Psoas muscle (tissue), 7 donors: ENCODE measurements at regions not wholly inside any gene's neighbourhood (a gene's known extent, or its start where the extent isn't known, plus 50 kb on each side); places are given as distances from the start of the nearest gene placed in this dataset.
A peak's percentile ranks its signal among the peaks of the same experiment; 100 is the strongest.

Experiments
- ATAC-seq, 4 donors: fragments of 200-7000 bp; cut with Tn5 transposase; one replicate each; pipeline ENCODE4 v1.9.1; 2020; ENCODE audit warnings: moderate library complexity in 3 of 4, mild to moderate bottlenecking in 2 of 4
- DNase-seq, 2 donors: peaks; one replicate each; pipeline ENCODE4 v3.0.0-alpha.2; 2020
- H3K27ac ChIP-seq: fragments of 200-600 bp; one replicate; pipeline ENCODE4 v1.8.0; 2022
- H3K27me3 ChIP-seq, 3 donors: fragments of 200-600 bp in 1 of 3; one replicate each; pipeline versions ENCODE4 v1.6.1 to v1.8.0; 2013 to 2022; ENCODE audit warnings: low read length in 2 of 3, mild to moderate bottlenecking in 2 of 3, moderate library complexity in 1 of 3; ENCODE audit not compliant: insufficient read depth in 3 of 3
- H3K36me3 ChIP-seq, 2 donors: fragments of 200-600 bp in 1 of 2; one replicate each; pipeline versions ENCODE4 v1.6.1 to v1.8.0; 2013 to 2022; ENCODE audit warnings: low read depth in 1 of 2, mild to moderate bottlenecking in 1 of 2, moderate library complexity in 1 of 2; ENCODE audit not compliant: insufficient read depth in 1 of 2
- H3K4me1 ChIP-seq: fragments of 200-600 bp; one replicate; pipeline ENCODE4 v1.8.0; 2022
- H3K4me3 ChIP-seq: fragments of 200-600 bp; one replicate; pipeline ENCODE4 v1.8.0; 2022; ENCODE audit warnings: mild to moderate bottlenecking
- H3K9me3 ChIP-seq: fragments of 200-600 bp; one replicate; pipeline ENCODE4 v1.8.0; 2022
- WGBS, 3 donors: extraction: QIAGEN DNeasy Blood & Tissue Kit; methylation state at CpG; one replicate each; pipeline versions ENCODE4 v1.1.6 to v1.1.7; 2013; 5-methylcytosine and 5-hydroxymethylcytosine counted together
- intact Hi-C, 2 donors: fragments of 100-400 bp; cut with DNase I; formaldehyde crosslinking; loops; one replicate each; pipeline versions ENCODE4 v1.11.0 to v1.14.2; 2022
- TF ChIP-seq, protein P1 (sequence below): fragments of 200-600 bp; IDR thresholded peaks from one replicate; pipeline ENCODE4 v1.8.0; 2022; ENCODE audit warnings: antibody characterized with exemption
- donor health status: healthy with polysubstance abuse.
- donor health status: DM: no; HTN: no; CAD: no; lungs with moderate emphysema.
- donor health status: Bipolar disorder and iron deficiency.
- donor health status: healthy.
- donor health status: DM: yes; HTN: yes; CAD: no.
- donor health status: DM: no; HTN: no; CAD: no.
- donor health status: DM: yes; HTN: yes; CAD: no.

DNA sequence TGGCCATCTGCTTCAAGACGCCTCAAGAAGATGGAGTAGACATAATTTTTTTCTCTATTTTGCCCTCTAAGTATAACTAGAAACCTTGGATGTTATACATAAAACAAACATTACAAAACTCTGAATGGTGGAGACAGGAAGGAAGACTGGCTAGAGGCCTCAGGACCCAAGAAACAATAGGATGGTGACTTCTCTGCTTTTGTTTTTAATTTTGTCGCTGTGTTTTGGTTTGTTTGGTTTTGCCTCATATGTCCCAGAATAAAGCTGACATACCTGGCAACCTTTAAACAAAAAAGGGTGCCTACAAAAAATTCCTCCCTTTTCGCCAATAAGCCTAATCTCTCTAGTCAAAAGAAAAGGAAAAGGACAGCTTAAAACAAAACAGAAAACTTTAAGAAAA is 109.1 kb downstream of the PPP4R3C start:
- TF ChIP-seq, protein P1, sequence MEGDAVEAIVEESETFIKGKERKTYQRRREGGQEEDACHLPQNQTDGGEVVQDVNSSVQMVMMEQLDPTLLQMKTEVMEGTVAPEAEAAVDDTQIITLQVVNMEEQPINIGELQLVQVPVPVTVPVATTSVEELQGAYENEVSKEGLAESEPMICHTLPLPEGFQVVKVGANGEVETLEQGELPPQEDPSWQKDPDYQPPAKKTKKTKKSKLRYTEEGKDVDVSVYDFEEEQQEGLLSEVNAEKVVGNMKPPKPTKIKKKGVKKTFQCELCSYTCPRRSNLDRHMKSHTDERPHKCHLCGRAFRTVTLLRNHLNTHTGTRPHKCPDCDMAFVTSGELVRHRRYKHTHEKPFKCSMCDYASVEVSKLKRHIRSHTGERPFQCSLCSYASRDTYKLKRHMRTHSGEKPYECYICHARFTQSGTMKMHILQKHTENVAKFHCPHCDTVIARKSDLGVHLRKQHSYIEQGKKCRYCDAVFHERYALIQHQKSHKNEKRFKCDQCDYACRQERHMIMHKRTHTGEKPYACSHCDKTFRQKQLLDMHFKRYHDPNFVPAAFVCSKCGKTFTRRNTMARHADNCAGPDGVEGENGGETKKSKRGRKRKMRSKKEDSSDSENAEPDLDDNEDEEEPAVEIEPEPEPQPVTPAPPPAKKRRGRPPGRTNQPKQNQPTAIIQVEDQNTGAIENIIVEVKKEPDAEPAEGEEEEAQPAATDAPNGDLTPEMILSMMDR, result no peak
- intact Hi-C loops, result no loop called here
- H3K36me3 ChIP-seq, result no peaks in the 10 kb centered on the region
- DNase-seq, result no peak
- no peak for ATAC-seq
- H3K9me3 ChIP-seq, result peaks cover 8% of the 10 kb centered on the region
- H3K27me3 ChIP-seq, result no peaks in the 10 kb centered on the region
- no peaks in the 10 kb centered on the region for H3K4me1 ChIP-seq
- no peak overlapping the region for H3K27ac ChIP-seq
- 68 to 76% (median 70%) methylated on average over 3 of the region's 3 CpGs for WGBS, 3 donors
- H3K4me3 ChIP-seq, result no peak overlapping the region

DNA sequence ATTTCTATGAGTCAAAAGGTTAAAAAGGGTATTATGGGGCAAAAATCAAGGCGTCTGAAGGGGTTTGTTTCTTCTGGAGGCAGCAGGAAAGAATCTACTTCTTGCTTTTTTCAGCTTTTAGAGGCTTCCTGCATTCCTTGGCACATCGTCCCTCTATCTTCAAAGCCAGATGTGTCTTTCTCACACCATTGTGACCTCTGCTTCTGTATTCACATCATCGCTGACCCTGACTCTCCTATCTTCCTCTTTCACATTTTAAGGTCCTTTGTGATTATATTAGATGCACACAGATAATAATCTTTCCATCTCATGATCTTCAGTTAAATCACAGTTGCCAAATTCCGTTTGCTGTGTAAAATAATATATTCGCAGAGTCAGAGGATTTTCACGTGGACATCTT is 112.7 kb downstream of the PPP4R3C start:
- DNase-seq (no peak), ATAC-seq (no peak)
- Histone ChIP-seq H3K4me3 (no peak overlapping the region), H3K36me3 (no peaks in the 10 kb centered on the region), H3K27ac (no peak overlapping the region), H3K9me3 (no peaks in the 10 kb centered on the region), H3K27me3 (no peaks in the 10 kb centered on the region), H3K4me1 (no peaks in the 10 kb centered on the region)
- intact Hi-C loops, result no loop called here
- TF ChIP-seq, protein P1, result no peak
- 48 to 51% (median 49%) methylated on average over 6 of the region's 6 CpGs for WGBS, 3 donors

DNA sequence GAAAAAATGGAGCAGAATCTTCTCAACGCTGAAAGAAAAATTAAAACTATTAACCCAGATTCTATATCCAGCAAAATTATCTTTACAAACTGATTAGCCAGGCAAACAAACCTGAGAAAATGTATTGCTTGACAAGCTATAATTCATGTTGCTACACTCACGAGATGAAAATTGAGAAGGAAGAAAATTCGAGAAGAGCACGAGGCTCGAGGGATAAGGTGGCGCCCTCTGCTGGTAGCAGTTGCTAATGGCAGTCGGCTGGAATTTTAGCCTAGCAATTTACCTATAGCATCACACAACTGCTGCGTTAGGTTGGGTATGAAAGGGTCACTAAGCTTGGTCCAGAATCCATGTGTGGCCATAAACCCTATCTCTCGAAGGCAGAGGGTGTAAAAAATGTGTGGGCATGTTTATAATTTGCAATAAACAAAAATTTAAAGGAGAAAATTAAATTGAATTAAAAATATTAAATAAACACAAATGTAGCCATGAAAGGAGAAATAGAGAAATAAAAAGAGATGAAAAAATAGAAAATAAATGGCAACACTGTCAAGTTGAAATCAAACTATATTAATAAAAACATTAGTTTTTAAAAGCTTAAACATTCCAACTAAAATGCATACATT is 126.6 kb downstream of the PPP4R3C start:
- H3K27ac ChIP-seq, result no peak overlapping the region
- DNase-seq (no peak), ATAC-seq (no peak)
- TF ChIP-seq, protein P1, result peak; percentile 55
- no peaks in the 10 kb centered on the region for H3K36me3 ChIP-seq
- no peaks in the 10 kb centered on the region for H3K9me3 ChIP-seq
- H3K4me1 ChIP-seq, result no peaks in the 10 kb centered on the region
- no peaks in the 10 kb centered on the region for H3K27me3 ChIP-seq
- WGBS, 3 donors, result 21 to 24% (median 22%) methylated on average over 9 of the region's 9 CpGs
- intact Hi-C loops, result no loop called here
- H3K4me3 ChIP-seq, result no peak overlapping the region

DNA sequence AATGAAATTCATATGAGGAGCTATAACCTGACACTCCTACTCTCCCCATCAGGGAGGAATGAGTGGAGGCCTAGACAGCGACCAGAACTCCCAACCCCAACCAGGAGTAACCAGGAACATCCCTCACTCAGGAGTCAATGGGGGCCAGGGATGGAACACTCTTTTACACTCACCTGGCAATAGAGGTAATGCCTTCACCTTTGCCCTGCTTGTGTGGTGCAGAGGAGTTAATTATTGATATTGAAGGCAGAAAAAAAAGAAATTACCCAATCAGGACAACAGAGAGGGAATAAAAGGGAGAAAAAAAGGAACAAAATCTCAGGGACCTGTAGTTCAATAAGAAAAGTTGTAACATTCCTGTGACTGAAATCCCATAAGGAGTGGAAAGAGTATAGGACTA is 141.5 kb downstream of the PPP4R3C start:
- Histone ChIP-seq H3K27me3 (no peaks in the 10 kb centered on the region), H3K36me3 (no peaks in the 10 kb centered on the region), H3K4me1 (no peaks in the 10 kb centered on the region), H3K4me3 (no peak overlapping the region), H3K27ac (no peak overlapping the region), H3K9me3 (no peaks in the 10 kb centered on the region)
- DNase-seq (no peak), ATAC-seq (no peak)
- intact Hi-C loops, result no loop called here
- 12 to 62% (median 33%) methylated on average over 1 of the region's 1 CpG for WGBS, 3 donors
- TF ChIP-seq, protein P1, result no peak

DNA sequence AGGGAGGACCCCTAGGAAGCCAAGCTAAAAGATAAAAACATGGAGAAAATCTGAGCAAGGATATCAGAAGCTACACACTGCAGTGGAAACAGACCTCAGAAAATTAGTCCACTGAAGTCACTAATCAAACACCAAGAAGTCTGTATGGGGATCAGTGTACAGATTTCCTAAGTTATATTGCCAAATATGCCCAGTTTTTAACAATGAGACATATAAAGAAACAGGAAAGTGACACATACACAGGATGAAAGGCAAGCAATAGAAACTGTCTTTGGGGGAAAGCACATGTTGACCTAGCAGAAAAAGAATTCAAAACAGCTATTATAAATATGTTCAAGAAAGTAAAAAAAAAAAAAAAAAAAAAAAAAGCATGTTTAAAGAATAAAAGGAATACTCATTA is 153.7 kb downstream of the PPP4R3C start:
- intact Hi-C loops, result no loop called here
- Histone ChIP-seq H3K27me3 (no peaks in the 10 kb centered on the region), H3K27ac (no peak overlapping the region), H3K4me1 (no peaks in the 10 kb centered on the region), H3K9me3 (no peaks in the 10 kb centered on the region), H3K36me3 (no peaks in the 10 kb centered on the region), H3K4me3 (no peak overlapping the region)
- ATAC-seq (no peak), DNase-seq (no peak)
- TF ChIP-seq, protein P1, result no peak
